ENCODE measurements at regions not wholly inside any gene's neighbourhood (a gene's known extent, or its start where the extent isn't known, plus 50 kb on each side); places are given as distances from the start of the nearest gene placed in this dataset.

DNA sequence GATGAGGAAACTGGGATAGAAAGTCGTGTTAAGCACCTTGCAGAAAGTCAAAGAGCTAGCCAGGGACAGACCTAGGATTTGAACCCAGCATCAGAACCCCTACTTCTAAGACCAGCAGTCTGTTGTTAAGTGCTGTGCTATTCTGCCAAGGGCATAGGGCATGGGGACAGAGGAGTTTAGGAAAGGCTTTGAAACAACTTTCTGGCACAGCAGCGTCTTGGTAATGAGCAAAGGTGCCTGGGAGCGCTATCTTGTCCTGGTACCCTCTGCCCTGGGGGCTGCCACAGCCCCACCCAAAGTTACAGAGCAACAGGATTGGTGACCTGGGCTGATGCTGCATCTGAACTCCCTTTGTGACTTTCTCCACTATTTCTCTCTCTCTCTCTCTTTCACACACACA is 1108.1 kb downstream of the BCL11B start:
- in situ Hi-C loops (cut with HindIII; ENCODE audit: low sequenced_read_pairs): no loop called here

DNA sequence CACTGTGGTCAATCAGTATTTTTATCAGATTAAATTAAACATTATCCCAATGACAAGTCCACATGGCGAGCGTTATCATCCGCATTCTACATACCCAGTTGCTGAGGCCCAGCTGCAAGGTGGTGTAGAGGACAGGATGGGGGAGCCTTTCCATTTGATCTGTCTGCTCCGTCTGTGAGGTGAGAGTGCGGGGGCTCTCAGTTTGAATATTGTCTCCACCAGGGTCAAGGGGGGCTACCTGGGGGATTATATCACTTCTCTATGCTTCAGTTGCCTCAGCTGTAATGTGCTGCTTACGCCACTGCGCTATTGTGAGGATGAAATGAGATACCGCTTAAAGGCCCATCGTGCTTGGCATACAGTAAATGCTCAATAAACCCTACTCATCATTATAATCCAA is 1106.0 kb downstream of the BCL11B start:
- in situ Hi-C loops (cut with HindIII; ENCODE audit: low sequenced_read_pairs): no loop called here

DNA sequence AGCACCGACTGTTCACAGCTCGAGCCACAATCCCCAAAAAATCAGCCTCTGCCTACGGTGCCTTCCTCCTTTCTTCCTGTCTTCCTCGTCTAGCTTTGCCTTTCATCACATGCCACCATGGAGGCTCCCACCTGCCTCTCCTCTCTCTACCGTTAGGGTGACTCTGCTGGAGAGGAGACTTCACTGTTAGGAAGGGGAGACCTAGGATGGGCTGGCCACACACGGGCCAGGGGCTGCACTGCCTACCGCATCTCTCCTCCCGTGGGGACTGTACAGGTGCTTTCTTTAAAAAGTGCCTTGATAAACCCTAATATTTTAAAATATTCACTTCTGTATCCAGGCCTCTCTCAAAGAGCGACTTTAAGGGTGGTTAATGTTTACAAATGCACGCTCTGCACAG is 1104.7 kb downstream of the BCL11B start:
- in situ Hi-C loops (cut with HindIII; ENCODE audit: low sequenced_read_pairs): no loop called here

DNA sequence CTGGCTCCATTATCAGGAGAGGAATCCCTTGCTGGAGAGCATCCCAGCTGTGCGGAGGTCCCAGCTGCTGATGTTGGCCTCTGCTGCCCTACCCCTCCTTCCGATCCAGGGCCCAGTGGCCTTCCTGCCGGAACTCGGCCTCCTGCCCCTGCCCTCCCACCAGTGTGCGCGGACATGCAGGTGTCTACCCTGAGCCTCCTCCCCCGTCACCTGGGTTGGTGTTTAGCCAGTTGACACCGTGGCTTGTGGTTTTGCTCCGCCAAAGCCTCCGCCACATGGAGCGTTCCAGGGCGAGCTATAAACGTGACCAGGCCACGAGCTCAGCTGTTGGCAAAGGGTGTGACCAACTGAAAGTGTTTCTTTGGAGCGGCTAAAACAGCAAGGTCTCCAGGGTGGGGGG is 1104.3 kb downstream of the BCL11B start:
- in situ Hi-C loops (cut with HindIII; ENCODE audit: low sequenced_read_pairs): no loop called here

DNA sequence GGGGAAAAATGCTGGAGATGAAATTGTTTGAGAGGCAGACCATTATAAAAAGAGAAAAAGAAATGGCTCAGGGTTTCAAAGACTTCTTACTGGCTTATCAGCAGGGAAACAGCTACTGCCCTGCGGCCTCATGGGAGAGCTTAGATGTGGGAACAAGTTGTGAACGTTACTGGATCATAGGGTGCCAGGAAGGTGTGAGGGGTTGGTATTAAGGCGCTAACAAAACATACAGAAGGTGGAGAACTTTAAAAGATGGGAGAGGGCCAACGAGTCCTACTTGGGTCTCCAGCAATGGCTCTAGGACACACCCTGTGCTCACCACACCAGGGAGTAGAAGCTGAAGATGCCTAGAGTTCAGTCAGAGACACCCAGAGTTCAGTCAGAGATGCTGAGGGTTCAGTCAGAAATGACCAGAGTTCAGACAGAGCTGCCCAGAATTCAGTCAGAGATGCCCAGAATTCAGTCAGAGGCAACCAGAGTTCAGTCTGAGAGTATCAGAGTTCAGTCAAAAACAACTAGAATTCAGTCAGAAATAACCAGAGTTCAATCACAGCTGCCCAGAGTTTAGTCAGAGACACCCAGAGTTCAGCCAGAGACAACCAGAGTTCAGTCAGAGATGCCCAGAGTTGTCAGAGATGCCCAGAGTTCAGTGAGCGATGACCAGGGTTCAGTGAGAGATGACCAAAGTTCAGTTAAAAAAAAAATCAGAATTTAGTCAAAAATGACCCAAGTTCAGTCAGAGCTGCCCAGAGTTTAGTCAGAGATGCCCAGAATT is 1103.6 kb downstream of the BCL11B start:
- in situ Hi-C loops (cut with HindIII; ENCODE audit: low sequenced_read_pairs): no loop called here

DNA sequence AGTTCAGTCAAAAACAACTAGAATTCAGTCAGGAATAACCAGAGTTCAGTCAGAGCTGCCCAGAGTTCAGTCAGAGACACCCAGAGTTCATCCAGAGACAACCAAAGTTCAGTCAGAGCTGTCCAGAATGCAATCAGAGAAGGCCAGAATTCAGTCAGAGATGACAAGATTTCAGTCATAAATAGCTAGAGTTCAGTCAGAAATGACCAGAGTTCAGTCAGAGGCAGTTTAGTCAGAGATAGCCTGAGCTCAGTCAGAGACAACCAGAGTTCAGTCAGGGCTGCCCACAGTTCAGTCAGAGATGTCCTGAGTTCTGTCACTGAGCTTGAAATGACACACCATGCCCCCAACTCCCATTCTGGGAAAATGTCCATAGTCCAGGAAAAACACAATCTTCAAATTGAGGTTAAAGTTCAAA is 1102.8 kb downstream of the BCL11B start:
- in situ Hi-C loops (cut with HindIII; ENCODE audit: low sequenced_read_pairs): no loop called here

DNA sequence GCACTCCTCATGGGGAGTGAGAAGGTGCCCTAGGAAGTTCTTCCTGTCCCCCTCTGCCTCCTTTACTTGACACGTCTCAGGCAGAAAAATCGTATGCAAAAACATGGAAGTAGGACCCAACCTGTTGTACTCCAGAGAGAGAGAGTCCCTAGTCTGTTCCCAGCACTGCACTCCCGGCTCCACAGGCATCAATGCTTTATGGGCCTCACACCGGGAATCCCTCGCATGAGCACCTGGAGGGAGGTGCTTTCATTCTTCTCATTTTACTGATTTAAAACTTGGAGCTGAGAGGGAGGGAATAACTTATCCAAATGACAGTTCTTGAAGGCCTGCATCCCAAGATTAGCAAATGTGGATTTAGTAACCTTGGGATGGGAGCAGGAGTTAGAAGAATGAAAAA is 1101.4 kb downstream of the BCL11B start:
- in situ Hi-C loops (cut with HindIII; ENCODE audit: low sequenced_read_pairs): no loop called here

DNA sequence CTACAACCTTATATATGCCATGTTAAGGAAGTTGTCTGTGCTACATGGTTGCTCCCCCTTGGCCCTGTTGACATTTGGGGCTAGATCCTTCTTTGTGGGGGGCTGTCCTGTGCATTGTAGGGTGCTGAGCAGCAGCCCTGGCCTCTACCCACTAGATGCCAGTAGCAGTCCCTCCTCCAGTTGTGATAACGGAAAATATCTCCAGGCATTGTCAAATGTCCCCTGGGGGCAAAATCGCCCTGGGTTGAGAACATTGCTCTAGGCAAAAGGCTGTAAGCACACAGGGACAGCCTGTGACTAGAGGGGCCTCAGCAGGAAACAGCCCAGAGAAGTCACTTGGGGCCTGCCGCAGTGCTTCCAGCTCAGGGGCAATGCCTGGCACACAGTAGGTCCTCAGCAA is 1100.3 kb downstream of the BCL11B start:
- in situ Hi-C loops (cut with HindIII; ENCODE audit: low sequenced_read_pairs): no loop called here

DNA sequence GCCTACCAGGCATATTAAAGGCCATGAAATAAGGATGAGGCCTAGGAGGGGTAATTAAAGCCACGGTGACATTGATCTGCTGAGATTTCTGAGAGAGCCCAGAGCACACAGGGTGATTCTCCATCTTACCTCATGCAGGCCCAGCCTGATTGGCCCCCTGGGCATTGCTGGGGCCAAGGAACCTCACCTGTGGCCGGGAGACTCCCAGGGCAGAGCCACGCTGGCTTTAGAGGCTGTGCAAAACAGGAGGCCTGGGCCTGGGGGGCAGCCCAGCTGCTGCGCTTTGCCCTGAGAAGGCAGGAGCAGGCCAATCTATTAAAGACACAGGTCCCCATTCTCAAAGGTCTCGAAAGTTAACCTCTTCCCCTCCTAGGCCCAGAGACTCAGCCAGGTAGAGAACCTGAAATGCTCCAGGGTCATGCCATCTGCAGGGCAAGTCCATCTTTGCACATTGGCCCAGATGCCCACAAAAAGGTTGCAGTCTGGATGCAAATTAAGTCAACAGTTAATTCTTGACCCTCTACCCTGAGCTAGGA is 1099.7 kb downstream of the BCL11B start:
- in situ Hi-C loops (cut with HindIII; ENCODE audit: low sequenced_read_pairs): no loop called here

DNA sequence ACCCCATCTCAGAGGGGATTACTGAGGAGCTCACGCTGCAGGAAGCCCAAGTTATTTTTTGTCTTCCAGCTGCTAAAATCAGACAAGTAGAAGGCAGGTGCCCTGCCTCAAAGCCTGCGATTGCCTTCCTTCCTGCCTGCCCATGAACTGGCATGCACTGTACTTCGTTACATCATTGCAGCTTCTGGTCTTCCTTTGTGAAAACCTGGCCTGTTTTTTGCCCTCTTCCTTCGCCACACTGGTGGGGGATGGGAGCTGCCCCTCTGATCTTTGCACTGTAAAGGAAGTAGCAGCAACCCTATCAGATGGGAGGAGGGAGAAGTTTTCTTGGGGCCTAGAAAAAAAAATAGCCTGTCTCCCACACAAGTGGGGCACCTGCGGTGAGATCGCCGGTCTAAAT is 1098.7 kb downstream of the BCL11B start:
- in situ Hi-C loops (cut with HindIII; ENCODE audit: low sequenced_read_pairs): no loop called here

DNA sequence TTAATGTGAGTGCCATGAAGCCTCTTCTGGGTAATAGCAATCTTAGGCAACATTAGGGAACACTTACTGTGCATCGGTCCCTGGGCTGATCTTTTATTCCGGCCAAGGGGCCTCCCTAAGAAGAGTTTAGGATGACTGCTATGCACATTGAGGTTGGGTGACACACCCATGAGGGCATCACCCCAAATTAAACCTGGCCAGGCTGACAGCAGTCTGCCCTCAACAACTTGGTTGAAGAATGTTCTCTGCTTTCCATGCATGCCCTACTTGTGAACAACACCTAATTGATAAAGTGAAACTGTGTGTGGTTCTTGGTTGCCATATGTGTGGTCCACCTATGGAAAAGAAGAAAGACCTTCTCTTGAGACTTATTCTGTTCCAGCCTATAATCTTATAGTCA is 1098.0 kb downstream of the BCL11B start:
- in situ Hi-C loops (cut with HindIII; ENCODE audit: low sequenced_read_pairs): no loop called here

DNA sequence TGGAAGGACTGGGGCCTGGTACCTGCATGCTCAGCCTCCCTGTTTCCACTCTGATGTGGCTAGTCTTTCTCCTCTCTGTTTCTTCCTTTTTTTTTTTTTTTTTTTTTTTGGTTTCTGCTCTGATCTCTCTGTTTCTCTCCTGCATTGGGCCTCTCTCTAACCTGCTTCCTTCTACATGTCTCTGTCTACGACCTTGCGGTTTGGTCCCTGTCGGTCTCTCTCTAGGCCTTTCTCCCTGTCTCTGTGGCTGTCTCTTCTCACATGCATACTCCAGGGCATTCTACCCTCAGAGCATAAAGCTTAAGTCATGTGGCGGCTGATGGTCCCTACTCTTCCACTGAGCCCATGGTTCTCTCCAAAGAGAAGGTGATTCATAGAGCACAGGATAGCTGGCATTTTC is 1096.6 kb downstream of the BCL11B start:
- in situ Hi-C loops (cut with HindIII; ENCODE audit: low sequenced_read_pairs): no loop called here

DNA sequence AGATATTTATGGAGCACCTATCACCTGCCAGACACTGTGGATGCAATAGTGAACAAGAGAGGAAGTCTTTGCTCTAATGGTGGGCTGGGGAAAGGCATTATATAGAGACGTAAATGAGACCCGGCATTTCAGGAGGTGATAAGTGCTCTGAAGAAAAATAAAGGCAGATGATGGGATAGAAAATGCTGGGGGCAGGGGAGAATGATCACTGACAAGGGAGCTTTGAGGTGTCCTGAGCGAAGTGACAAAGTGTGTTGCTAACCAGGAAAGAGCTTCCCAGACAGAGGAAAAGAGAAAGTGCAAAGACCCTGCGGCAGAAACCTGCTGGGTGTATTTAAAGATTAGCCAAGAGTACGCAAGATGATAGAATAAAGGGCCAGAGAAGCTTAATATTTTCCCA is 1096.1 kb downstream of the BCL11B start:
- in situ Hi-C loops (cut with HindIII; ENCODE audit: low sequenced_read_pairs): no loop called here

DNA sequence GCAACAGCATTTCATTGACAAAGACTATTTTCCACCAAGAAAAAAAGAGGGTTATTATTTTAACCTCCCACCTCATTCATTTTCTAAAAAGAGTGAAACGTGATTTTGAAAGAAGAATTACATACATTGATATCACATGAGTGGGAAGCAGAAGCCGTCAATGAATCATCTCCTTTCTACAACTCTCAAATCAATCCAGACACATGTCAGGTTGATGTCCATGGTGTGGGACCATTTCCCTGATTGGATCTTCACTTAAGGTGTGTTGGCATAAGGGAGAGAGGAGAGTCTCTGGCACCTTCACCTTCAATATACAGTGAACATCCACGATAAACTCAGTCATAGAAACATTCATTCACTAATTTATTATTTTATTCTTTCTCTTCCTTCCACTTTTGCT is 1095.1 kb downstream of the BCL11B start:
- in situ Hi-C loops (cut with HindIII; ENCODE audit: low sequenced_read_pairs): no loop called here

DNA sequence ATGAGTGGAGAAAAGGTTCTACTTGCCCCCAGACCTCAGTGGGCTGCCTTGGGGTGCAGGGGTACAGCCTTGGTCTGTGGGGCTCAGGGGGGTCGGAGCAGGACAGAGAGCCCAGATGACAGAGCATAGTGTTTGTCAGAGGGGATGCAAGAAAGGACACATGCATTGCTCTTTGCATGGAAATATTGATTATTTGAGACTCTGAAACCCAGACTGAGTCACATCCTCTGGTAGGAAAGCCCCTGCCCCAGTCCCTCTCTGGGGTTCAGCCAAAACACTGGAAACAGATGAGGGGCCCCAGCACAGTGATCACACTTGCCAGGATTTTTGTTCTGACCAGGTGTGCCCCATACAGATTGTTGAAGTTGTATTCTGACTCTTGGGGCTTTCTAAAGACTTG is 1094.4 kb downstream of the BCL11B start:
- in situ Hi-C loops (cut with HindIII; ENCODE audit: low sequenced_read_pairs): no loop called here

DNA sequence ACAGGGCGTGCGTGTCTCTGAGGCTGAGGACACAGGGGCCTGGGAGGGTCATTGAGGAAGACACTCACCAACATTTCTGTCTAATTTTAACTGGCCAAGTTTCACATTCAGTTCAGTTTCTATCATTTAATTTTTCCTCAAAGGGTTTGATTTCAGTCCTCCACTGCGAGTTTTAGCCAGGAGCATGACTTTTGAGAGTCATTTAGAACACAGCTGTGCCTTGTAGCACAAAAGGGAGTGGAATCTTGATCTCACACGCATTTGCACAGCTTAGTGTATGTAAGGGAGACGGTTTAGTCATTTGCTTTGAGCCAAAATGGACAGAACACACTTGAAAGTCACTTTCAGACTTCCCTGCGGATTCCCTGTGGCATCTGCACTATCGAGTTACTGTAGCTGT is 1090.8 kb downstream of the BCL11B start:
- in situ Hi-C loops (cut with HindIII; ENCODE audit: low sequenced_read_pairs): no loop called here

DNA sequence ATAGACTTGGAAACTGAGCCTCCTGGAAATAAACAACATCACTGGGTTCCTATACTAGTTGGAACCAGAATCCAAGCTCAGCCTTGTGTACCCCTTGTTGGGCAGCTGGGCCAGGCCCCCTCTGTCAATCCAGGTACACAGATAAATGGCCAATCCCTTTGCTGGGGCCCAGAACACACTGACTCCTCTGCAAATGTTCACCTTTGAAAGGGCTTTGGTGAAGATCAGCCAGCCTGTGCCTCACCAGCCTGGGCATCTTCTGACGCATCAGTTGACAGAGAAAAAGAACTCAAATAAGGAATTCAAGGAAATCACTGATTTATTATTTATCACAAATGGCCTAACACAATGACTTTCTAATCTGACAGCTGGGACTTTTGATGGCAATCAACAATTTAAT is 1090.2 kb downstream of the BCL11B start:
- in situ Hi-C loops (cut with HindIII; ENCODE audit: low sequenced_read_pairs): no loop called here

DNA sequence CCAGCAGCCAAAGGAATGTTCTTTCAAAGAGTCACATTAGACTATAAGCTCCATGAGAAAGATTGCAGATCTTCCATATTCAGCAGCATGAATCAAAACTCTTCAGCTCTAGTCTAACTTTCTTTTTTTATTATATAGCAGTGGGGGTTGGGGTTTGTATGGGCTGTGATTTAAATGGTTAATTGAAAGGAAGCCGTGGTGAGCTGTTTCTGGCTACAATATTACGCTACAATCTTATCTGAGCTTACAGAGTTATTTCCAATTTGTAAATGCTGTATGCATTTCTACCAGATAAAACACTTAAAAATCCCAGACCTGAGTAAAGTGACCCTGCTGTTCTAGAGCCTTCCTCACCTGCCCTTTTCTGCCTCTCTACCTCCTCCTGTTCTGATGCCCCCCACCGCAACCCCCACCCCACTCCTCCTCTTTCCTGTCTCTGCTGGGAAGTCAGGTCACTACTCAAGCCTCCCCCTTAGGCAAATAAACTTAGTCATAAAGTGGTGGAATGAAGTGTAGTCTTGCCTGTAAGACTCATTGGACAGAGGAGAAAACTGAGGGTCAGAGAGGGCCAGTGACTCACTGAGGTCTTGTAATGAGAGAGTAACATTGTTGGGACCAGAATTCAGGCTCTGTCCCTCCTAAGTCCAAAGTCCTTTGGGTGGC is 1089.5 kb downstream of the BCL11B start:
- in situ Hi-C loops (cut with HindIII; ENCODE audit: low sequenced_read_pairs): no loop called here

DNA sequence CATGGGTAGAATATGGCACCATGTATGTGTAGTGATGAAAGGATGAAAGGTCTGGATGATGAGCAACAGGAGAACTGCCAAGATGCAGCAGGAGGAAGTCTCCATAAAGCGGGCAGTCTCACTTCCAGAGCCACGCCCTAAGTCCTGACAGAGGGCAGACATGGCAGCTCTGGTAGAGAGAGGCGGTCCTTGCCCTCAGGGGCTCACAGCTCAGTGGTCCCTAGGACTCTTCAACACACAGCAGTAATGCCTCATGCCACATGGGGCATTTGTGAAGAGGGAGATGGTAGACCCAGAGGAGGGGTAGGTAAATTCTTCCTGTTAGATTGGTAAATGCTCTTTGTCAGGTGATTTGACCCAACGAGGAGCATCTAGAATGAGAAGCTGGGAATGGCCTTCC is 1088.4 kb downstream of the BCL11B start:
- in situ Hi-C loops (cut with HindIII; ENCODE audit: low sequenced_read_pairs): no loop called here

DNA sequence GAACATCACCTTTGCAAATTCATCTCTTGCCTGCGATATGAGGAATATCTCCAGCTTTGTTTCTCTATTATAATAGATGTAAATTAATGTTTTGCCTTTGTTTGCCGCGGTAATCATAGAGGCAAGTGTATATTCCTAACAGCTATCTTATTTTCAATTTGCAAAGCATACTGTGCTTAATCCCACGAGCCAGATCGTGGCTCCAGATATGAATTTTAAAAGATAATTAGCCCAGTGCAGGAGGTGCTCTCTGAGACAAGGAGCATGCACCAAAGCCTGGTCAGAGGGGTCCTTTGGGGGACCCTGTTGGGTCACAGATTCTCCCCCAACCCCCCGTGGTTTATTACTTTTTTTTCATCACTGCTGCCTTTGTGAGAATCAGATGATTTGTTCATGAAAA is 1087.5 kb downstream of the BCL11B start:
- in situ Hi-C loops (cut with HindIII; ENCODE audit: low sequenced_read_pairs): no loop called here

DNA sequence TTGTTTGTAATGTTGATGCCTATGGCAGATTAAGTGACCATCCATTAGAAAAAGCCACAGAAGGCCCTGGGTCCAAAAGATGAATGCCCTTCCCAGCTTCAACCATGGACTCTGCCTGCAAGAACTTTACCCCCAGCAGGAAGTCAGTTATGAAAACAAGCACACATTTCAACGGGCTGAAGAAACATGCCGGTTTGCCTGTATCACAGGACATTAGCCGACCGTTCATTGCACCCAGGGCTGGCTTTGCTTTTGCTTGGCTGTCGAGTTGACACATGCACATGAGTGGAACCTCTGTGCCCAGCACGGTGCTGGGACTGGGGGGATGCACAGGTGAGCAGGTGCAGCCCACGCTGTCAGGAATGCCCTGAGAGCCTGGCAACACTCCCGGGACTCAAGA is 1087.0 kb downstream of the BCL11B start:
- in situ Hi-C loops (cut with HindIII; ENCODE audit: low sequenced_read_pairs): no loop called here

DNA sequence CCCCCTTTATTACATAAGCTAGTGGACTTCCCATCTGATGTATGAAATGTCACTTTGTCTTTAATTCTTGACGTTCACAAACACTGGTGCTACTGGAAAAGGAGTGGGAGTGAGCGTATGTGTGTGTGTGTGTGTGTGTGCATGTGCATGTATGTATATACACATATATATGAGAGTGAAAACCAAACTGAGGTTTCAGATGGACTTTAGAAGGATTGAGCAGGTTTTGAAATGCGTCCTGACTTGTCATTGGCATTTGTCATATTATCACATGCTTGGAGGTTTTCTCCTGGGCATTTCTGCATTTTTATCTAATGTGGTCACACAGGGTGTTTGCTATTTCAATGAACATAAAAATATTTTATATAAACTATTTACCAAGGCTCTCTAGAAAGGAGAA is 1085.9 kb downstream of the BCL11B start:
- in situ Hi-C loops (cut with HindIII; ENCODE audit: low sequenced_read_pairs): no loop called here
